ENCODE measurements at regions not wholly inside any gene's neighbourhood (a gene's known extent, or its start where the extent isn't known, plus 50 kb on each side); places are given as distances from the start of the nearest gene placed in this dataset.
"Not testable (repeated sequence)": the region's sequence is repeated elsewhere in the genome, so short reads cannot be mapped to it uniquely, and the experiment has no call there.

DNA sequence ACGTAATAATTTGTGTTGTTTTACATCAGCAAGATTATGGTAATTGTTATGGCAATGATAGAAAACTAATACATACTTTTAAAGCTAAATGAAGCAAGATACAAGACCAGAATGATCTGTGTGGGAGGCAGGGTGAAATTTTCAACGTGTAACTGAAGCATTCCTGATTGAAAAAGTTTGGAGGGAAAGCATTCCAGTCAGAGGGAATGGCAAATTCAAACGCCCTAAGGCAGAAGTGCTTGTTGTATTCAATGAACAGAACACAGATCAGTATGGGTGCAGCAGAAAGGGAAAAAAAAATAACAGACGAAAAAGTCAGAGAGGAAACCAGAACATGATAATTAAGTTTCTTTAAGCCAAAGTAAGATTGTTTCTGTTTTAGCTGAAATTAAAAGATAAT lies 928.5 kb upstream of the SLITRK1 start:
- no peak for DNase-seq (ENCODE audit: low spot score)
- intact Hi-C loops (cut with DNase I): no loop called here

DNA sequence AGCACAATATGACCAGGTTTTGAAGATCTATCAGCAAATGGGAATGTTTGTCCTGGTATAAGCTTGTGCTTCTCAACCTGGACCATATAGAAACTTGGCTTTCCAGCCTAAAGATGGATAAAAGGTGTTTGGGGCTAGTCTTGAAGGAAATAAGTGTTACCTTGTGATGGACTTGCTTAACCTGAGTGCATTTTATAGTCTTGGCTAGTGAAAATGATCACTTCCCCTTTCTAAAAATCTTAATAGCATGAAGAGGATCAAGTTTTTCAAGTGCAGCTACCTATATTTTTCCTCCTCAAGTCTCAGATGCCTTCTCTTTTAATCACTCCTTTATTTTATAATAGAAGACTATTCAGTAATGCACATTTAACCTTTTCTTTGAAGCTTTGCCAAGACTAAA lies 919.8 kb upstream of the SLITRK1 start:
- no peak for DNase-seq (ENCODE audit: low spot score)
- intact Hi-C loops (cut with DNase I): no loop called here

DNA sequence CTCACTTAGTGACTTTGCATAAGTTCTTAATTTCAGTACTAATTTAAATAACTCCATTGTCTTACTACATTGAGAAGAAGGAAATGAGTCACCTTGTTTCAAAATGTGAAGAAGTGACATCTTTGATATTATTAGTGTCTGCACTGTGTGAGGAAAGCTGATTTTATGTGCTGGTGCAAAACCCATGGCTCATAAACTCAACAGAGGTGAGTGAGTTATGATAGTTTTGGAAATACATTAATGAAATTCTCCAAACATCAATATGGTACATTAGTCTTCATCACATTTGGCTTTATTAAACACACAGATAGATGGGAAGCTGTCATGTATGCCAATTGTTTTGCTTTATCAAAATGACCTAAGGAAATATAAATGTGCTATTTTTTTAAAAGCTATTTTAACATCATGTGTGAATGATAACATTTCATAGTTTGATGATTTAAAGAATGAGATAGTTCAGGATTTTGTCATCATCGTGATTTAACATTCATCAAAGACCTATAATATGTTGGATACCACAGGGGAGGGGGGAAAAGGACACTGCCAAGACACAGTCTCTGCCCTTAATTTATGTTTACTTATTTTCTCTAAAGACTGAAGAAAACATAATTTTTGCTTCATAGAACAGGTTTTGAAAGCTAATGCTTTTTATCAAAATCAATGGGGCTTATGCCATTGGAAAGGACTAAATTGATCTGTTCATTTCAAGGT lies 902.3 kb upstream of the SLITRK1 start:
- no peak for DNase-seq (ENCODE audit: low spot score)
- intact Hi-C loops (cut with DNase I): no loop called here

DNA sequence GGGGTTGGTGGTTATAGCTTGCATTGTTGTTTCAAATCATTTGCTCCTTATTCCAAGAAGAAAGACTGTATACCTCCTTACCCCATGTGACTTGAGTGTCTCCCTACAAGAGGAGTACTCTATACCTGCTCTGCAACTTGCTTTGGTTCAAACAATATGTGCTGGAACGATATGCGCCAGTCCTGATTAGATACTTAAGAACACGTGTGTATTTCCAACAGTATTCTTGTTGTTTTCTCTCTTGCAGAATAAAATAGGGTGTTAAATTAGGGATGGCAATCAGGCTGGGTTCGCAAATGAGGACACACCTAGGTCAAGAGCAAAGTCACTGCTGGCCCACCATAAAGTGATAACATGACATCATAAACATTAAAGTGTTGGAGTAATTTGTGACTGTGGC lies 895.0 kb upstream of the SLITRK1 start:
- intact Hi-C loops (cut with DNase I): no loop called here
- DNase-seq (ENCODE audit: low spot score): no peak

DNA sequence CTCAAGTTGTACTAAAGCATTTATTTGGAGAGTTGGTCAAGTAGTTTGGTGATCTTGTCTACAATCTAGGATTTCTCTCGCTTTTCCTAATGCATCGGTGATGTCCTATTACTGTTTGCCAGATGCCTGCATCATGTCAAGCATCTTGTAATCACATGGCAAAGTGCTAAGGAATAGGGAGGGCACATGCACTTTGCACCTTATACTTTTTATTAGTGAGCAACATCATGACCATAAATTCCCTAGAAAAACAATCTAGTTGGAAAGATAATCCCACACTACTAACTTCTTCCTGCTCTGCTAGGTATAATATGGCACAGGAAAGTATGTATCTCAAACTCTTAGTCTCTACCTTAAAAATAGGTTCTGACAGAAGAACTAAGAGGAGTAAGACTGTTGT lies 894.3 kb upstream of the SLITRK1 start:
- no peak for DNase-seq (ENCODE audit: low spot score)
- intact Hi-C loops (cut with DNase I): no loop called here

DNA sequence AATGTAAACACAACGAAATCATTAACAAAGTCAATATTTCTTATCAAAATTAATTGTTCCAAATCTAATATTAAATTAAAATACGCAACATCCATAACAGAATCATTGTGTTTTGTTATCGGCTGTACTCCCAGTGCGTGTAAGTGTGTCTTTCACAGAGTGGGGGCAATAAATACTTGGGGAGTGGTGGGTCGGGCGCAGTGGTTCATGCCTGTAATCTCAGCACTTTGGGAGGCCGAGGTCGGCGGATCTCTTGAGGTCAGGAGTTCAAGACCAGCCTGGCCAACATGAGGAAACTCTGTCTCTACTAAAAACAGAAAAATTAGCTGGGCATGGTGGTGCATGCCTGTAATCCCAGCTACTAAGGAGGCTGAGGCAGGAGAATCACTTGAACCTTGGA lies 893.6 kb upstream of the SLITRK1 start:
- intact Hi-C loops (cut with DNase I): not testable (repeated sequence)
- DNase-seq (ENCODE audit: low spot score): peak; percentile 61

DNA sequence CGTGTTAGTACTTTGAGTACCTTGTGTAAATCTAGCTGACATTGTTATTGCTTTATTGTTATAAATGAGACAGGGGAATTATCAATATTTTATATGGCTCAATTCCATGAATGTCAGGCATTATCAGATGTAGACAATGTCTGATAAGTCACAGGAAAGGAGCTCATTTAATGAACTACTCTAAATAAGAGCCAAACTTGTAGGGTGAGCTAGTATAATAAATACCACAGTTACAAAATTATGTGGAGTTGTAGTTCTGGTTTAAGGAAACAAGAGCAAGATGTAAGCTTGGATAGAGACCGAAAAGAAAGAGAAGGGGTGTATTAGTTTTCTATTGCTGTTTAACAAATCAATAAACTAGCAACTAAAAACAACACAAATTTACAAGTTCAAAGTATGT lies 891.8 kb upstream of the SLITRK1 start:
- DNase-seq (ENCODE audit: low spot score): no peak
- intact Hi-C loops (cut with DNase I): no loop called here

DNA sequence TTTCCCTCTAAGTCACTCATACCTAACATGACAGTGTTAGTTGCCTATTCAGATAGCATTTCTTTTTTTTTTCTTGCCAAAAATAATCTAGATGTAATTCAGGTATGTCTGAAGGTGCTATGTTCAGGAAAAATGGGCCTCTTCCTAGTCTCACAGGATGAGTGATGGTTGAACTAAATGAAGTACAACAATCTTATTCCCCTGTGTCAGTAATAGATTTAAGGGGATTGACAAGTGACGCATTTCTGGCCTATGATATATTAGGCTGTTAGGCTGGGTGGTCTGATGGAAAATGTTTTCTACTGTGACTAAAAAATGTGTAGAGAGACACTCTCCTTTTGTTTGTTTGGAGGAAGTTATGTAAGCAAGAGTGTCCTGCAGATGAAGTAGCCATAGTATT lies 878.7 kb upstream of the SLITRK1 start:
- intact Hi-C loops (cut with DNase I): no loop called here
- no peak for DNase-seq (ENCODE audit: low spot score)

DNA sequence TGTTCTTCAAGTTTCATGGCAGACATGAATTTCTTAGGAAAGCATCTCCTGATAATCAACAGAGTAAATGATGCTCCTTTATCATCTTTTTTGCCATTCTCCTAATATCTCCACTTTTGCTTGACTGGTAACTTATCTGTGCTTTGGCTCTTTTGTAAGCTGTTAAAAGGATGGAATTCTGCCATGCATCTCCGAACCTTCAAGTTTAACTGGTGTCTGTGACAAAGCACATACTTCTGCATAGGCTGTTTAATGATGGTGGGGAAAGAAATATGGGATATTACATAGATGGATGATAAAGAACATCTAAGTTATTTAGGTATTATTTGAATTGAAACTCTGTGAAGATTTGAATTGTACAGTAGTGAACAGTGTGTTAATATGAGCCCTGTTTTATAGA lies 866.9 kb upstream of the SLITRK1 start:
- DNase-seq (ENCODE audit: low spot score): no peak
- intact Hi-C loops (cut with DNase I): no loop called here

DNA sequence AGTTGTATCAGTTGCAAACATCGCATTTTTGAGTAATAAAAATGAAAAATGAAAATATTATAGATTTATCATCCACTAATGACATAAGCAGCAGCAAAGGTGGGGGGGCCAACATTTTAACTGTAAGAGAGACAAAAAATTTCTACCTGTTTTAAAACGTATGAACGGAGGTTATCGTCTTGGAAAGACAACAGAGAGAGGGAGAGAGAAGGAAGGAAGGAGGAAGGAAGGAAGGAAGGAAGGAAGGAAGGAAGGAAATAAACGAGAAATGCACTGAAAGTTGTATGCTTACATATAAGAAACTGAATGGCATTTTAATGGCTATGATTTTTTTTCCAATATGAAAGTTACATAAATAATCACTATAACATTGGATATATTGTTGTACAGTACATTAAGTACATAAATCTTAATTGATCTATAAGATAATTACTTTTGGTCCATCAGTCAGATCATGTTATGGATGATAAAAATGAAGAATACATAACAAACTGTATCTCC lies 862.8 kb upstream of the SLITRK1 start:
- intact Hi-C loops (cut with DNase I): no loop called here
- DNase-seq (ENCODE audit: low spot score): no peak

DNA sequence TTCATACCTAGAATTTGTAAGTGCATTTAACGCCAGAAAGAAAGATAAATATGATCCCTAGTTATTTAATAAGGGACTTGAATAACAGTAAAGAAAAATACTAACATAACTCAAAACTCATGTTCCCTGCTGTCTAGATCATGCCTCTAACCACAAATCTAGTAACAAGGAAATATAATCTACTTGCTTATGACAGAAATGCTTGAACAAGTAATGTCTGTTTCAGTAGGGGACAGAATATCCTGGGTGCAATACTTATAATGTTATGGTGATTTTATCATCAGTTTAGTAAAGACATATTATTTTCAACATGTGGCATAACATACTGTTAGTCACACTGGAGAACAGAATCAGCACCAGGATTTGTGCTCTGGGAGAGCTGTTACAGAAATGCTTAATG lies 861.9 kb upstream of the SLITRK1 start:
- DNase-seq (ENCODE audit: low spot score): no peak
- intact Hi-C loops (cut with DNase I): no loop called here

DNA sequence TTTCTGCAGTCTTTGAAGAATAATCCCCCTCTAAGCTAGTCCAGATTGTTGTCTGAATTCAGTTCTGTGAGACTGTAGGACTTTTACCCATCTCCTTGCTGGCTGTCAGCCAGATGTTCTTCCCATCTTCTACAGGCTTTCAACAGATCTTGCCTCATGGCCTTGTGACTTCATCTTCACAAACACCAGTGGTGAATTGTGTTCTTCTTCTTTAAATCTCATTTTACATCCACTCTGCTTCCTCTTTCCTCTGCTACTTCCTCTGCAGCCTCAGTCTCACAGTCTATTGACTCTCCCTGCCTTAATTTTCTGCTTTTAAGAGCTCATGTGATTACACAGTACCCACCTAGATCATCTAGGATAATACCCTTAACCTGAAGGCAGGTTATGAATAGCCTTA lies 859.0 kb upstream of the SLITRK1 start:
- DNase-seq (ENCODE audit: low spot score): no peak
- intact Hi-C loops (cut with DNase I): no loop called here

DNA sequence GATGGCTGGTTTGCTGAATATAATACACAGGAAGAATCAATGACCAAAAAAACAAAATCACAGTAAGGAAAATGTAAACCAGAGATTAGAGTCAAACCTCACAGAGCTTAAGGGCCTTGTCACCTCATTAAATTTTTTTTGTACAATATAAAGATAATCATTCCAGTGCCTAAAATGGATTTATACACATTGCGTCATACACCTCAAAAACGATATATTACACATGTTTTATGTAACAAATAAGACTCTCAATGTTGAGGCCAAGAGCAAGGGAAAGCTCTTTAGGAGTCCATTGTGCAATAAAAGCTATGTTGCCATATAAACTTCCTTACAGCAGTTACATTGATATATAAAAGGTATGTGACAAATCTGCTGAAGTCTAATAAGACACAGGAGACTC lies 856.7 kb upstream of the SLITRK1 start:
- intact Hi-C loops (cut with DNase I): no loop called here
- no peak for DNase-seq (ENCODE audit: low spot score)

DNA sequence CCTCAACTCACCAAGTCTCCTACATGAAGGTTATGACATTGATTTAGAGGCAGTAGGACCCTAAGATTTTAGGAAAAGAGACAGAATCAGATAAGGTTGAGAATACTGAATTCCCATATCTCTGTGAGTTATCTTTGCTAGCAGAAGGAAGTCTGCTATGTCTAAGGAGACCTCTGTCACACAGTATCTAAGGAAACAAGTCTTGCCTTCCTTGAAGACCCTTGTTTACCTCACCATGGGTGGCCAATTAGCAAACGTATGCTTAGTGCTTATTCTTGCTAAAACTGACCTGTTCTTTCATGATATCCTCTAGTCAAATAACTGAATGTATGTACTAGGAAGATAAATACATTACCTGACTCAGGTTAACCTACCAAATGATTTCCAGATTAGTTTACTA lies 855.4 kb upstream of the SLITRK1 start:
- intact Hi-C loops (cut with DNase I): no loop called here
- no peak for DNase-seq (ENCODE audit: low spot score)

DNA sequence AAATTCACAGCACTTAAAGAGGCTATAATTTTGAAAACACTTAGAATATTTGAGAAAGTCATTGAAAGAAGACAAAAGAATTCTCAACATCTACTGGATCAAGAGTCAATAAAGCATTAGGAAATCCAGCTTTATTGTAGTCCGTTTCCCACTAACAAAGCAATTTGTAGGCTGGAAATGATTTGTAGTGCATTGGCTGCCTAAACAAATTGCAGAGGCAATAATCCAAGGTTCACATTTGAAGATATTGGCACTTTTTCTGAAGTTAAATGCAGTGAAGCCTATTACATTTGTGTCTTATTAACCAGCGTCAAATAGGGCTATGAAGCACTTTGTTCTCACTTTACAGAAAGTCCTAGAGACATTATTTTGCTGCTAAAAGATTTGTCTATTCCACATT lies 848.1 kb upstream of the SLITRK1 start:
- intact Hi-C loops (cut with DNase I): no loop called here

DNA sequence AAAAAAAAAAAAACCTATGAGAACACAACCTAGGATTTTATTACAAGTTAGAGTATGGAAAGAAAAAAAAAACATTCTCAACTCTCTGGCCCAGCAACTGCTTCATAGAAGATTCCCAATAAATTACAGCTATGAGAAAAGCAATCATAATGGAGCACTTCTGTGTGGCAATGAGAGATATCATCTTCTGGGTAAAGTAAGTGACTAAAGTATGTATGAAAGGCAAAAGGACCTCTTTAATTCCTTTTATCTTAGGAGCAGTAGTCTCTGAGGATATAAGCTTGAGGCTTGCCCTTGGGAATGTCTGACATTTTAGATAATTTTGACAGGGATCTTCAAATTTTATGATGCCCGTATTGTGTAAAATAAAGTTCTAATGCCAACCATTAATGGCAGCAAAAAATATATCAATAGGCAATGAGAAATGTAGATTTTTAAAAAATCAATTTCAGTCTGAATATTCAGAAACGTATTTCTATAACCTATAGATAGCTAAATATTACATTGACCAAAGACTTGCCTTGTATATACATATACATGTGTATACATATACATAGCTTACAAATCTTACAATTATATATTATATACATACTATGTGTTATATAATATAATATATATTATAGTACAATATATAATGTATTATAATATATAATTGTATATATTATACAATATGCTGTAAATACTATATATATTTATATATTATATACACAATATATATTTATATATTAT lies 823.9 kb upstream of the SLITRK1 start:
- intact Hi-C loops (cut with DNase I): no loop called here

More for the DNA sequence above, 848.1 kb upstream of the SLITRK1 start:
- DNase-seq (ENCODE audit: low spot score): no peak

DNA sequence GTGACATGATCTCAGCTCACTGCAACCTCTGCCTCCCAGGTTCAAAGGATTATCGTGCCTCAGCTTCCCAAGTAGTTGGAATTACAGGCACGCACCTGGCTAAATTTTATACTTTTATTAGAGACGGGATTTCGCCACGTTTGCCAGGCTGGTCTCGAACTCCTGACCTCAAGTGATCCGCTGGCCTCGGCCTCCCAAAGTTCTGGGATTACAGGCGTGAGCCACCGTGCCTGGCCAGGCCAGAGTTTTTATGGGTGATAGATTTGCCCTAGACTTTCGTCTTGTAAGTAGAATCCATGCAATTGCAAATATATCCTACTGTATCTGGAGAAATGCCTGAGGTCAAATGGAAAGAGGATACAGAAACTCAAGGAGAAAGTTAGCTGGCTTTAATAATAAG lies 819.9 kb upstream of the SLITRK1 start:
- DNase-seq (ENCODE audit: low spot score): no peak
- intact Hi-C loops (cut with DNase I): no loop called here

More for the DNA sequence above, 823.9 kb upstream of the SLITRK1 start:
- DNase-seq (ENCODE audit: low spot score): no peak

DNA sequence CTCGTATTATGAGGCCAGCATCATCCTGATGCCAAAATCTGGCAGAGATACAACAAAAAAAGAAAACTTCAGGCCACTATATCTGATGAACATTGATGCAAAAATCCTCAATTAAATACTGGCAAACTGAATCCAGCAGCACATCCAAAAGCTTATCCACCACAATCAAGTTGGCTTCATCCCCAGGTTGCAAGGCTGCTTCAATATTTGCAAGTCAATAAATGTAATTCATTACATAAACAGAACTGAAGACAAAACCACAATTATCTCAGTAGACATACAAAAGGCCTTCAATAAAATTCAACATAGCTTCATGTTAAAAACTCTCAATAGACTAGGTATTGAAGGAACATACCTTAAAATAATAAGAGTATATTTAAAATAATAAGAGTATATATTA lies 815.3 kb upstream of the SLITRK1 start:
- DNase-seq (ENCODE audit: low spot score); intact Hi-C loops (cut with DNase I): not testable (repeated sequence)

DNA sequence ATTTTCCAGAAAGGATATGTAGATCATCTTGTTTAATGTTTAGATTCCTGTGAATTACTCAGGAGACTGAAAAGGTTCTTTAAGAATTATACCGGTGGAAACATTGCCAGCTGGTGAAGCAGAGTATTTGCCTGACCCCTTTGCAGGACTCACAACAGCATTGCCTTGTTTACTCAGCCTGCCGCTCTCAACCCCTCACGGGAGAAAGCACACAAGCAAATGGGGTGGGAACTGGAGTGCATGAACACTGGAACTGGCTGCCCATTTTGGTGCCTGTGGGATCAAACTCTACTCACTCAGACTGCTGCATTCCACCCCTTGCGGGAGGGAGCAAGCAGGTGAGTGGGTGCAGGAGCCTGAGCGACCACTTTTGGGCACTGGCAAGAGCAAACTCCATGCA lies 804.7 kb upstream of the SLITRK1 start:
- intact Hi-C loops (cut with DNase I): no loop called here
- DNase-seq (ENCODE audit: low spot score): no peak

DNA sequence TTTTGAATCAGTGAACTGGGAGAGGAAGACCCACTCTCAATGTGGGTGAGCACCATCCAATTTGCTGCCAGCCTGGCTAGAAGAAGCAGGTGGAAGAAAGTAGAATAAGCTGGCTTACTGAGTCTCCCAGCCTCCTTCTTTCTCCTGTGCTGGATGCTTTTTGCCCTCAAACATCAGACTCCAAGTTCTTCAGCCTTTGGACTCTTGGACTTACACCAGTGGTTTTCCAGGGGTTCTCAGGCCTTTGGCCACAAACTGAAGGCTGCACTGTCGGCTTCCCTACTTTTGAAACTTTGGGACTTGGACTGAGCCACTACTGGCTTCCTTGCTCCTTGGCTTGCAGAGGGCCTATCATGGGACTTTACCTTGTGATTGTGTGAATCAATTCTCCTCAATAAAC lies 804.2 kb upstream of the SLITRK1 start:
- intact Hi-C loops (cut with DNase I): no loop called here
- no peak for DNase-seq (ENCODE audit: low spot score)

DNA sequence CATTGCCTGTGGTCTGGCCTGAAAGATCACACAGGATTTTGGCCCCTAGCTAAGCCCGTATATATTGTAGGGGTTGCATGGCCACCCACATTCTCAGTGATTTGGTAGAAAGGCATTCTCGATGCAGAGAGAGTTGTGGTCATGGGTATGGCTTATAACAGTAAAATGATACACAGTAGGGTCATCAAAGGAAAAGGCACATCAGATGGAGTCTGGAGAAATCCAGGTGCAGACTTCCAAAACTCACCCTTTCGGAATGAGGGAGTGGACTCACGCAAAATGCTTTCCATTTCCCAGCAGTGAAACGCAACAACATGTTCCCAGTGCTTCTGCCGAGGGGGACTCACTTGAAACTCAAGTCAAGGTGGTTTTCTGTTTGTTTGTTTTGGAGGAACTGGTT lies 802.5 kb upstream of the SLITRK1 start:
- DNase-seq (ENCODE audit: low spot score): no peak
- intact Hi-C loops (cut with DNase I): no loop called here

Measured in posterior vena cava (tissue), 2 donors.